HG03432 (cell line): ENCODE measurements at regions not wholly inside any gene's neighbourhood (a gene's known extent, or its start where the extent isn't known, plus 50 kb on each side); places are given as distances from the start of the nearest gene placed in this dataset.
A peak's percentile ranks its signal among the peaks of the same experiment; 100 is the strongest.

Experiments used
- ATAC-seq: cut with Tn5 transposase; IDR thresholded peaks from one replicate; pipeline ENCODE4 v1.9.1; 2021; ENCODE audit warnings: mild to moderate bottlenecking, moderate library complexity; ENCODE audit not compliant: unreplicated experiment

- ATAC-seq = no peak
Measured at GRCh38 chr20:51335329-51335841, 207.1 kb downstream of the NFATC2 start.

GRCh38 chr20:51334609-51335008 is 207.9 kb downstream of the NFATC2 start:
- ATAC-seq = no peak

GRCh38 chr20:51333971-51334370 is 208.5 kb downstream of the NFATC2 start:
- ATAC-seq = no peak

GRCh38 chr20:51333446-51333845 is 209.1 kb downstream of the NFATC2 start:
- ATAC-seq = no peak

- ATAC-seq = no peak
Measured at GRCh38 chr20:51331481-51331880, 211.0 kb downstream of the NFATC2 start.

GRCh38 chr20:51329845-51330244 is 212.7 kb downstream of the NFATC2 start:
- ATAC-seq = no peak

GRCh38 chr20:51327251-51327841 is 215.2 kb downstream of the NFATC2 start:
- no peak for ATAC-seq

- ATAC-seq = no peak
Measured at GRCh38 chr20:51326201-51326819, 216.2 kb downstream of the NFATC2 start.

- no peak for ATAC-seq
Measured at GRCh38 chr20:51322164-51322707, 220.3 kb downstream of the NFATC2 start.

GRCh38 chr20:51321343-51322163 is 221.0 kb downstream of the NFATC2 start:
- no peak for ATAC-seq

- ATAC-seq = no peak
Measured at GRCh38 chr20:51319522-51319921, 223.0 kb downstream of the NFATC2 start.

- no peak for ATAC-seq
Measured at GRCh38 chr20:51318058-51318949, 224.2 kb downstream of the NFATC2 start.

- no peak for ATAC-seq
Measured at GRCh38 chr20:51315390-51315789, 227.1 kb downstream of the NFATC2 start.

- no peak for ATAC-seq
Measured at GRCh38 chr20:51313358-51313827, 229.1 kb downstream of the NFATC2 start.

GRCh38 chr20:51312480-51312783 is 230.1 kb downstream of the NFATC2 start:
- ATAC-seq = no peak

GRCh38 chr20:51311636-51312479 is 230.7 kb downstream of the NFATC2 start:
- no peak for ATAC-seq

GRCh38 chr20:51310216-51310615 is 232.3 kb downstream of the NFATC2 start:
- ATAC-seq = no peak

- ATAC-seq = no peak
Measured at GRCh38 chr20:51309128-51309527, 233.4 kb downstream of the NFATC2 start.

GRCh38 chr20:51306521-51307358 is 235.8 kb downstream of the NFATC2 start:
- peak; percentile 82 for ATAC-seq
